Omental fat pad (tissue), 3 donors: ENCODE measurements at regions not wholly inside any gene's neighbourhood (a gene's known extent, or its start where the extent isn't known, plus 50 kb on each side); places are given as distances from the start of the nearest gene placed in this dataset.
"Not testable (repeated sequence)": the region's sequence is repeated elsewhere in the genome, so short reads cannot be mapped to it uniquely, and the experiment has no call there.

Source experiments
- ATAC-seq: fragments of 150-250 bp; one replicate; pipeline ENCODE4 v1.9.1; 2016; ENCODE audit warnings: mild to moderate bottlenecking, moderate library complexity; ENCODE audit not compliant: low FRiP score
- DNase-seq: peaks from one replicate; pipeline ENCODE4 v3.0.0-alpha.2; 2019; ENCODE audit warnings: low spot score
- CTCF ChIP-seq, 3 donors: fragments of 450-650 bp; IDR thresholded peaks; one replicate each; pipeline ENCODE4 v1.5.1; 2016 to 2017; ENCODE audit warnings: antibody characterized with exemption in 3 of 3, mild to moderate bottlenecking in 3 of 3, moderate library complexity in 2 of 3

- DNase-seq: no peak
- no peak for ATAC-seq
- TF ChIP-seq CTCF (IDR thresholded peaks at IDR 0.05): no peak
Measured at GRCh38 chr16:79991969-79992368, 391.4 kb upstream of the MAF start.

- DNase-seq (no peak), ATAC-seq (no peak)
- no peak for TF ChIP-seq CTCF (IDR thresholded peaks at IDR 0.05)
Measured at GRCh38 chr16:79988721-79989220, 388.2 kb upstream of the MAF start.

DNA sequence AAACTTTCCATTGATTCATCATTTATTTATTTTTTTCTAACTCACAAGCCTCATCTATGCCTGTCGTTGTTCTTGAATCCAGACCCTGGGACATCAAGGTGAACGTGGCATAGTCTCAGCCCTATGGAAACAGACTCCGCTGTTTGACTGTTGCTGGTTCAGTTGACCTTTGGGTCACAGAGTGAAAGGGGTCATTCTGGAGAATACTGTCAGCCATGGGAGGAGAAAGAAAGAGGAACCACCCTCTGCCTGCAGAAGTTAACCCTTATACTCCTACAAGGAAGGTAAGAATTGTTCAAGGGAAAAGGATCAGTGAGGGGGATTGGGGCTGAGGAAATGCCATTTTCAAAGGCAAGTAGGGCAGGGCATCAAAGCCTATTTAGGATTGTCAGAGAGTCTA lies 387.6 kb upstream of the MAF start:
- DNase-seq (no peak), ATAC-seq (no peak)
- no peak for TF ChIP-seq CTCF (IDR thresholded peaks at IDR 0.05)

GRCh38 chr16:79986352-79986751 lies 385.8 kb upstream of the MAF start:
- TF ChIP-seq CTCF (IDR thresholded peaks at IDR 0.05): no peak
- no peak for ATAC-seq
- DNase-seq: no peak

GRCh38 chr16:79985606-79986005 lies 385.1 kb upstream of the MAF start:
- ATAC-seq (no peak), DNase-seq (no peak)
- no peak for TF ChIP-seq CTCF (IDR thresholded peaks at IDR 0.05)

DNA sequence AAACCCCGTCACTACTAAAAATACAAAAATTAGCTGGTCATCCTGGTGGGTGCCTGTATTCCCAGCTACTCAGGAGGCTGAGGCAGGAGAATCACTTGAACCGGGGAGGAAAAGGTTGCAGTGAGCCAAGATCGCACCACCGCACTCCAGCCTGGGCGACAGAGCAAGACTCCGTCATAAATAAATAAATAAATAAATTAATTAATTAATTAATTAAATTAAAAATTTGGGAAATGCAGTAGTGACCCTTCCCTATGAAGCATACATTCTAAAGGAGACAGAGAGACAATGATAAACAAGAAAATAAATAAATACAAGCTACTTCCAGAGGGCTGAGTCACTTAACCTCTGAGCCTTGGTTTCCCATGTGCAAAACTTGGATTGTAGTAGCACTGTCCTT lies 383.6 kb upstream of the MAF start:
- ATAC-seq, DNase-seq: not testable (repeated sequence)

DNA sequence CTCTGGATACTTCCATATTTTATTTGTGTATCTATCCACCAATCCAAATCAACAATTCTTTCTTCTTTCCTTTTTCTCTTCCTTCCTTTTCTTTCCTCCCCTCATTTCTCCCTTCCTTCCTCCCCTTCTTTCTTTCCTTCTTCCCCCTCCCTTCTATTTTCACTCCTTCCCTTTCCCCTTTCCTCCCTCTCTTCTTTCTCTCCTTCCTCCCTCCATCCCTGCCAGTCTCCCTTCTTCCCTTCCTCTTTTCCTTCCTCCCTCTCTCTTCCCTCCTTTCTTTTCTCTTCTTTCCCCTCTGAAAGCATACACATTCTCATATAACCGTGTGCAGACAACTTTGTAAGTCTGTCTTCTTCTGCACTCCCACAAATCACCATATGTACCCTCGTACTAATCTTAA lies 382.3 kb upstream of the MAF start:
- no peak for DNase-seq
- no peak for TF ChIP-seq CTCF (IDR thresholded peaks at IDR 0.05)
- ATAC-seq: no peak

DNA sequence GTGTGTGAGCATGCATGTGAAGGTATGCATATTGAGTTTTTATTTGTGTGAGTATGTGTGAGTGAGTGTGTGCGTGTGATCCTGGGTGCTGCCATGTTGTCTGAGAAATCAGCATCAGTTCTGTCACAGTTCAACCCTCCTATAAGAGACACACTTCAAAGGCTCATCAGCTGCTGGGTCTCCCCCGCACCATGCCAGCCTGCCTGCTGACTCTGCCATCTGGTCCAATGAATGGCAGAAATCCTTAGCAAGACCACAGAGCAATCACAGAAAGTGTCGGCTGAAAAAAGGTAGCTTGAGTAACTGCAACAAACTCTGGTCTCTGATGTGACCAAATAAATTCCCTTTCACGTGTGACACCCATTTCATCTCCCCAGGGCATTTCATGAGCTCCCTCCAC lies 381.8 kb upstream of the MAF start:
- DNase-seq: no peak
- no peak for ATAC-seq
- TF ChIP-seq CTCF (IDR thresholded peaks at IDR 0.05): no peak
